K562 (cell line): ENCODE measurements at regions not wholly inside any gene's neighbourhood (a gene's known extent, or its start where the extent isn't known, plus 50 kb on each side); places are given as distances from the start of the nearest gene placed in this dataset.

Source experiments
- ATAC-seq: fragments of 200-7000 bp; cut with Tn5 transposase; 3 replicates; pipeline ENCODE4 v1.9.1; 2020; ENCODE audit warnings: moderate library complexity
- BruUV-seq: library from RNA; stranded (reverse); fragments of 400-500 nt; replicated peaks from 2 replicates; lab custom pipeline; 2021; lab: Mats Ljungman, UMichigan
- CTCF ChIA-PET: fragments of 300-600 bp; formaldehyde crosslinking; extraction: SDS; loops from one replicate; lab custom pipeline; 2021; ENCODE audit warnings: low intra/inter-chr PET ratio; lab: Yijun Ruan, JAX
- POLR2A ChIA-PET: fragments of 300-600, 350-650 bp; sonication (Branson Sonifier 250); formaldehyde crosslinking; extraction: SDS; loops from one replicate; lab custom pipeline; 2021; ENCODE audit warnings: antibody characterized with exemption, inconsistent platforms; lab: Yijun Ruan, JAX
- DNase-seq, 4 experiments: peaks; one replicate each; pipeline versions ENCODE4 v3.0.0 to v3.0.0-alpha.2; 2011 to 2018; ENCODE audit warnings: low spot score in 3 of 4, mixed read lengths in 3 of 4; ENCODE audit errors: extremely low read depth in 1 of 4
- FAIRE-seq: peaks from 2 replicates; lab custom pipeline; 2011; peaks lifted over from hg19 to GRCh38; lab: Jason Lieb, UNC
- H2AFZ ChIP-seq: 2 replicates; pipeline ENCODE4 v1.6.0; 2011; ENCODE audit warnings: low read depth, low read length, control low read depth, inconsistent platforms
- H3K27ac ChIP-seq: fragments of 200-600 bp; 3 replicates; pipeline ENCODE4 v1.8.0; 2011; ENCODE audit warnings: low read depth, mild to moderate bottlenecking, control low read depth, inconsistent platforms, low read length, moderate library complexity, mixed read lengths; ENCODE audit errors: extremely low read depth
- H3K27me3 ChIP-seq, 2 experiments: fragments of 300-600 bp in 1 of 2; 2 replicates in 1 of 2; 3 replicates in 1 of 2; pipeline versions ENCODE4 v1.6.0 to v1.8.0; 2011; ENCODE audit warnings: inconsistent platforms in 2 of 2, low read length in 2 of 2, mild to moderate bottlenecking in 1 of 2, mixed read lengths in 1 of 2, moderate library complexity in 1 of 2; ENCODE audit not compliant: control insufficient read depth in 2 of 2, insufficient read depth in 2 of 2
- H3K36me3 ChIP-seq: fragments of 300-600 bp; 3 replicates; pipeline ENCODE4 v1.8.0; 2011; ENCODE audit warnings: mild to moderate bottlenecking, low read length, inconsistent platforms; ENCODE audit not compliant: control insufficient read depth, insufficient read depth
- H3K4me1 ChIP-seq, 2 experiments: fragments of 200-600 bp in 1 of 2; replicated peaks in 1 of 2; 2 replicates in 1 of 2; 3 replicates in 1 of 2; pipeline versions ENCODE4 v1.5.1 to v1.8.0; 2011; ENCODE audit warnings: inconsistent platforms in 2 of 2, low read length in 2 of 2, mild to moderate bottlenecking in 1 of 2, mixed read lengths in 1 of 2, moderate library complexity in 1 of 2; ENCODE audit not compliant: control insufficient read depth in 2 of 2, insufficient read depth in 2 of 2
- H3K4me2 ChIP-seq: 2 replicates; pipeline ENCODE4 v1.6.1; 2011; ENCODE audit warnings: low read length, control low read depth, inconsistent platforms, mixed read lengths; ENCODE audit not compliant: insufficient read depth
- H3K4me3 ChIP-seq: fragments of 200-600 bp; sonication (generic), shearing (Covaris generic); 2 replicates; pipeline ENCODE4 v1.5.1; 2016; ENCODE audit warnings: control low read depth, inconsistent platforms
- H3K79me2 ChIP-seq: fragments of 200-600 bp; 3 replicates; pipeline ENCODE4 v1.8.0; 2011; ENCODE audit warnings: low read length, inconsistent platforms; ENCODE audit not compliant: control insufficient read depth, insufficient read depth
- H3K9ac ChIP-seq, 2 experiments: 2 replicates each; pipeline versions ENCODE4 v1.6.0 to v1.6.1; 2011; ENCODE audit warnings: low read depth in 2 of 2, low read length in 2 of 2, control low read depth in 1 of 2, inconsistent platforms in 1 of 2, mild to moderate bottlenecking in 1 of 2, mixed read lengths in 1 of 2; ENCODE audit not compliant: insufficient read depth in 1 of 2
- H3K9me1 ChIP-seq: one replicate; pipeline ENCODE4 v1.6.0; 2011; ENCODE audit warnings: inconsistent platforms, mild to moderate bottlenecking, low read length, moderate library complexity; ENCODE audit not compliant: control insufficient read depth, insufficient read depth
- H3K9me3 ChIP-seq: replicated peaks from 2 replicates; pipeline ENCODE4 v1.5.1; 2011; ENCODE audit warnings: low read depth, low read length, inconsistent platforms; ENCODE audit not compliant: control insufficient read depth, insufficient read depth
- H4K20me1 ChIP-seq: replicated peaks from 2 replicates; pipeline ENCODE4 v1.6.1; 2011; ENCODE audit warnings: low read length, inconsistent platforms, mixed read lengths; ENCODE audit not compliant: control insufficient read depth, insufficient read depth
- CXXC5 ChIP-seq: fragments of 250-450 bp; sonication (Bioruptor Pico); IDR thresholded peaks from 2 replicates; pipeline ENCODE4 v1.8.0; 2022; ENCODE audit warnings: inconsistent platforms, mild to moderate bottlenecking, moderate library complexity
- GATAD2A ChIP-seq: fragments of 450-650 bp; IDR thresholded peaks from 2 replicates; pipeline ENCODE4 v1.6.1; 2017
- GTF2A2 ChIP-seq: IDR thresholded peaks from 2 replicates; pipeline ENCODE4 v1.6.1; 2016; ENCODE audit warnings: mild to moderate bottlenecking, missing genetic modification characterization, missing compliant biosample characterization
- NFXL1 ChIP-seq: fragments of 450-650 bp; formaldehyde crosslinking; IDR thresholded peaks from 2 replicates; pipeline ENCODE4 v1.4.0; 2021; ENCODE audit warnings: mild to moderate bottlenecking
- PKNOX1 ChIP-seq: fragments of 450-650 bp; IDR thresholded peaks from 2 replicates; pipeline ENCODE4 v1.6.1; 2016
- RNF2 ChIP-seq: sonication (generic); IDR thresholded peaks from 2 replicates; pipeline ENCODE4 v1.6.1; 2016
- TRIM25 ChIP-seq: fragments of 450-650 bp; IDR thresholded peaks from 2 replicates; pipeline ENCODE4 v1.7.0; 2016; ENCODE audit warnings: borderline replicate concordance
- ZNF512 ChIP-seq: IDR thresholded peaks from 2 replicates; pipeline ENCODE4 v1.6.1; 2016; ENCODE audit warnings: missing genetic modification characterization, missing compliant biosample characterization
- WGBS: fragments of 100-300 bp; shearing (Covaris generic); methylation state at CpG from one replicate; pipeline ENCODE4 v1.1.6; 2016; ENCODE audit warnings: low coverage, mixed read lengths; ENCODE audit not compliant: insufficient coverage; ENCODE audit errors: missing lambda C conversion rate; 5-methylcytosine and 5-hydroxymethylcytosine counted together
- in situ Hi-C: fragments of 300-500 bp; cut with MboI; formaldehyde crosslinking; loops from 4 replicates; pipeline ENCODE4 v1.15.0; 2018; ENCODE audit warnings: inconsistent platforms, mixed read lengths
- intact Hi-C: fragments of 100-400 bp; cut with micrococcal nuclease; formaldehyde crosslinking; loops from 2 replicates; pipeline ENCODE4 v1.14.2; 2022

- Histone ChIP-seq H3K9me3 (no peaks in the 10 kb centered on the region), H3K27ac (no peak overlapping the region), H3K9me1 (no peaks in the 10 kb centered on the region), H3K27me3 (peaks cover 0 to 10% of the 10 kb centered on the region in 2 experiments; a peak in 2 of 5 replicates), H3K4me3 (no peak overlapping the region), H3K4me2 (no peak overlapping the region), H3K9ac (no peak overlapping the region), H2AFZ (no peak overlapping the region), H4K20me1 (no peaks in the 10 kb centered on the region), H3K36me3 (no peaks in the 10 kb centered on the region), H3K4me1 (no peaks in the 10 kb centered on the region), H3K79me2 (no peaks in the 10 kb centered on the region)
- DNase-seq (no peak), ATAC-seq (no peak), FAIRE-seq (no peak)
- in situ Hi-C loops = no loop called here
- TF ChIP-seq GTF2A2 (tag) = no peak
- peak; percentile 76 for TF ChIP-seq ZNF512 (tag)
- CTCF ChIA-PET = interaction anchor here (0.7 kb wide), 1 partner anchor 901 kb away, joined by 7 read pairs; no protein-coding TSS in a partner anchor
- intact Hi-C loops = no loop called here
- BruUV-seq = no TSS peak
- POLR2A ChIA-PET = no interaction called here
These were observed 135.1 kb upstream of the VSTM2B start for GRCh38 chr19:29390742-29391141.

GRCh38 chr19:29393915-29394460 is 131.8 kb upstream of the VSTM2B start:
- no peaks in the 10 kb centered on the region for H4K20me1 ChIP-seq
- H3K4me3 ChIP-seq = no peak overlapping the region
- no peaks in the 10 kb centered on the region for H3K36me3 ChIP-seq
- intact Hi-C loops = no loop called here
- BruUV-seq = no TSS peak
- FAIRE-seq = no peak
- TF ChIP-seq GATAD2A (no peak), NFXL1 (CRISPR knock-in tag) (no peak), PKNOX1 (peak; percentile 13; the same call in 1 of the 2 replicates), CXXC5 (CRISPR knock-in tag) (no peak), TRIM25 (no peak), RNF2 (no peak)
- no peak overlapping the region for H3K4me2 ChIP-seq
- no peaks in the 10 kb centered on the region for H3K9me1 ChIP-seq
- H3K27ac ChIP-seq = no peak overlapping the region
- ChIA-PET POLR2A (interaction anchor here (0.5 to 0.7 kb wide), 2 partner anchors 15 to 439 kb away, joined by 3 read pairs; no protein-coding TSS in a partner anchor), CTCF (no interaction called here)
- H3K9me3 ChIP-seq = no peaks in the 10 kb centered on the region
- DNase-seq = no peak
- peak; percentile 64; the same call in 2 of the 3 replicates for ATAC-seq
- no peaks in the 10 kb centered on the region for H3K79me2 ChIP-seq
- no peaks in the 10 kb centered on the region for H3K4me1 ChIP-seq
- WGBS = 2% methylated on average over 7 of the region's 7 CpGs
- H3K9ac ChIP-seq = no peak overlapping the region
- in situ Hi-C loops = no loop called here
- H3K27me3 ChIP-seq = peaks cover 0 to 4% of the 10 kb centered on the region in 2 experiments; a peak in 1 of 5 replicates
- no peak overlapping the region for H2AFZ ChIP-seq
